ENCODE measurements at regions not wholly inside any gene's neighbourhood (a gene's known extent, or its start where the extent isn't known, plus 50 kb on each side); places are given as distances from the start of the nearest gene placed in this dataset.

- Mint-ChIP-seq H3K9me3 (peaks cover 6% of the 10 kb centered on the region), H3K27me3 (ENCODE audit: low read depth) (no peaks in the 10 kb centered on the region), H3K4me3 (no peak overlapping the region), H3K36me3 (ENCODE audit: low read depth) (no peaks in the 10 kb centered on the region), H3K27ac (no peak overlapping the region), H3K4me1 (no peaks in the 10 kb centered on the region)
- TF ChIP-seq CTCF (IDR thresholded peaks at IDR 0.05; ENCODE audit: unreplicated experiment in 3 of 3), result no peak
Measured at GRCh38 chr4:163901319-163901718, 406.8 kb downstream of the TMA16 start.

GRCh38 chr4:163902417-163902816 is 407.9 kb downstream of the TMA16 start:
- Mint-ChIP-seq H3K9me3 (peaks cover 3% of the 10 kb centered on the region), H3K4me3 (no peak overlapping the region), H3K27ac (no peak overlapping the region), H3K27me3 (ENCODE audit: low read depth) (no peaks in the 10 kb centered on the region), H3K4me1 (no peaks in the 10 kb centered on the region), H3K36me3 (ENCODE audit: low read depth) (no peaks in the 10 kb centered on the region)
- no peak for TF ChIP-seq CTCF (IDR thresholded peaks at IDR 0.05; ENCODE audit: unreplicated experiment in 3 of 3)

GRCh38 chr4:163911891-163912290 is 417.4 kb downstream of the TMA16 start:
- H3K27ac Mint-ChIP-seq, result no peak overlapping the region
- no peaks in the 10 kb centered on the region for H3K36me3 Mint-ChIP-seq (ENCODE audit: low read depth)
- no peaks in the 10 kb centered on the region for H3K27me3 Mint-ChIP-seq (ENCODE audit: low read depth)
- H3K9me3 Mint-ChIP-seq, result no peaks in the 10 kb centered on the region
- H3K4me1 Mint-ChIP-seq, result no peaks in the 10 kb centered on the region
- no peak overlapping the region for H3K4me3 Mint-ChIP-seq
- TF ChIP-seq CTCF (IDR thresholded peaks at IDR 0.05; ENCODE audit: unreplicated experiment in 3 of 3), result no peak

- no peak for TF ChIP-seq CTCF (IDR thresholded peaks at IDR 0.05; ENCODE audit: unreplicated experiment in 3 of 3)
- H3K4me1 Mint-ChIP-seq, result no peaks in the 10 kb centered on the region
- H3K9me3 Mint-ChIP-seq, result no peaks in the 10 kb centered on the region
- H3K36me3 Mint-ChIP-seq (ENCODE audit: low read depth), result no peaks in the 10 kb centered on the region
- H3K27ac Mint-ChIP-seq, result no peak overlapping the region
- H3K4me3 Mint-ChIP-seq, result no peak overlapping the region
- no peaks in the 10 kb centered on the region for H3K27me3 Mint-ChIP-seq (ENCODE audit: low read depth)
Measured at GRCh38 chr4:163913571-163913970, 419.1 kb downstream of the TMA16 start.

- H3K9me3 Mint-ChIP-seq, result no peaks in the 10 kb centered on the region
- no peak overlapping the region for H3K27ac Mint-ChIP-seq
- no peak for TF ChIP-seq CTCF (IDR thresholded peaks at IDR 0.05; ENCODE audit: unreplicated experiment in 3 of 3)
- H3K36me3 Mint-ChIP-seq (ENCODE audit: low read depth), result no peaks in the 10 kb centered on the region
- H3K27me3 Mint-ChIP-seq (ENCODE audit: low read depth), result no peaks in the 10 kb centered on the region
- no peak overlapping the region for H3K4me3 Mint-ChIP-seq
- no peaks in the 10 kb centered on the region for H3K4me1 Mint-ChIP-seq
Measured at GRCh38 chr4:163915896-163916295, 421.4 kb downstream of the TMA16 start.

GRCh38 chr4:163920426-163920825 is 425.9 kb downstream of the TMA16 start:
- no peak overlapping the region for H3K27ac Mint-ChIP-seq
- H3K4me1 Mint-ChIP-seq, result no peaks in the 10 kb centered on the region
- H3K4me3 Mint-ChIP-seq, result no peak overlapping the region
- TF ChIP-seq CTCF (IDR thresholded peaks at IDR 0.05; ENCODE audit: unreplicated experiment in 3 of 3), result no peak
- H3K27me3 Mint-ChIP-seq (ENCODE audit: low read depth), result no peaks in the 10 kb centered on the region
- no peaks in the 10 kb centered on the region for H3K36me3 Mint-ChIP-seq (ENCODE audit: low read depth)
- no peaks in the 10 kb centered on the region for H3K9me3 Mint-ChIP-seq

Data from nephron (organoid).